ENCODE measurements at regions not wholly inside any gene's neighbourhood (a gene's known extent, or its start where the extent isn't known, plus 50 kb on each side); places are given as distances from the start of the nearest gene placed in this dataset.

GRCh38 chr6:159103396-159104162 lies 58.8 kb upstream of the TAGAP start:
- no peak for TF ChIP-seq CTCF (IDR thresholded peaks at IDR 0.05; ENCODE audit: insufficient read depth, low read depth, low read length)
- no peak for TF ChIP-seq EZH2 (IDR thresholded peaks at IDR 0.05; ENCODE audit: insufficient read depth, low read length)
